ENCODE measurements at regions not wholly inside any gene's neighbourhood (a gene's known extent, or its start where the extent isn't known, plus 50 kb on each side); places are given as distances from the start of the nearest gene placed in this dataset.

DNA sequence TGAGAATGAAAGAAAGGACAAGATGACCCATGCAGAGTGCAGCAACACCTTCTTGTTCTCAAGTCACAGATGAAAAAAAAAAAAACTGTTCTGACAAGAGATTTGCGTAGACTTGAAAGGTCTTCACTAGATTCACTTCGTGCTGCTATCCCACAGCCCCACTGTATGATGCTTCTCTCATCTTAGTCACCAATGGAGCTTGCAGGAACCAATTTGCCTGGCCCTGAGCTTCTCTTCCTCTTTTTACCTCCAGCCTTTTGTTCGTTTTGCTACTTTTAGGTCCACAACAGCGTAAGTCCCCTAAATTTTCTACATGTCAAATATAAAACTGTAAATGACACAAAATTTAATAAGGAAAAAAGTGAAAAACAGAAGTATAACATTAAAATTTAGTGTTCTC lies 107.9 kb upstream of the NAP1L1 start:
- WGBS, 2 donors, result 86 to 87% methylated on average over 4 of the region's 4 CpGs

DNA sequence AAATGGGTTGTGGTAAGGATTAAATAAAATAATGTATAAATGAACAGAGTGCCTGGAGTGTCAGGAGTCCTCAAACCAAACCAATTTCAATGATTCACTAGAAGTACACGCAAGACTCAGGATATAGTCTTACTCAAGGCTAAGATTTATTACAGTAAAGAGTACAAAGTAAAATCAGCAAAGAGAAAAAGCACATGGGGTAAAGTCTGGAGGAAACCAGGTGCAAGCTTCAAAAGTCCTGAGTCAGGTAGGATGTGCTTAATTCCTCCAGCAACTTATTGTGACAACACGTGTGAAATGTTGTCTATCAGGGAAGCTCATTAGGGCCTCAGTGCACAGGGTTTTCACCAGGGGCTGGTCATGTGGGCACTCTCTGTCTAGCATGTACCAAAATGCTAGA lies 105.8 kb upstream of the NAP1L1 start:
- no peak overlapping the region for H3K27ac ChIP-seq (ENCODE audit: low read depth in 2 of 2, low read length in 1 of 2)
- no peaks in the 10 kb centered on the region for H3K36me3 ChIP-seq (ENCODE audit: control insufficient read depth in 2 of 2, insufficient read depth in 2 of 2, low read length in 1 of 2)
- H3K9me3 ChIP-seq (ENCODE audit: control insufficient read depth in 2 of 2, insufficient read depth in 1 of 2, low read depth in 1 of 2, low read length in 1 of 2), result no peaks in the 10 kb centered on the region
- no peak overlapping the region for H3K4me3 ChIP-seq (ENCODE audit: low read depth in 1 of 2, low read length in 2 of 2)
- WGBS, 2 donors, result 60 to 77% methylated on average over 2 of the region's 2 CpGs
- H3K4me1 ChIP-seq (ENCODE audit: control insufficient read depth in 2 of 2, insufficient read depth in 2 of 2, low read length in 1 of 2), result no peaks in the 10 kb centered on the region
- no peaks in the 10 kb centered on the region for H3K27me3 ChIP-seq (ENCODE audit: control insufficient read depth in 1 of 2, insufficient read depth in 2 of 2, low read length in 2 of 2)

More for the DNA sequence above, 107.9 kb upstream of the NAP1L1 start:
- Histone ChIP-seq H3K27me3 (ENCODE audit: control insufficient read depth in 1 of 2, insufficient read depth in 2 of 2, low read length in 2 of 2) (no peaks in the 10 kb centered on the region), H3K4me1 (ENCODE audit: control insufficient read depth in 2 of 2, insufficient read depth in 2 of 2, low read length in 1 of 2) (no peaks in the 10 kb centered on the region), H3K9me3 (ENCODE audit: control insufficient read depth in 2 of 2, insufficient read depth in 1 of 2, low read depth in 1 of 2, low read length in 1 of 2) (no peaks in the 10 kb centered on the region), H3K4me3 (ENCODE audit: low read depth in 1 of 2, low read length in 2 of 2) (no peak overlapping the region), H3K27ac (ENCODE audit: low read depth in 2 of 2, low read length in 1 of 2) (no peak overlapping the region), H3K36me3 (ENCODE audit: control insufficient read depth in 2 of 2, insufficient read depth in 2 of 2, low read length in 1 of 2) (no peaks in the 10 kb centered on the region)

DNA sequence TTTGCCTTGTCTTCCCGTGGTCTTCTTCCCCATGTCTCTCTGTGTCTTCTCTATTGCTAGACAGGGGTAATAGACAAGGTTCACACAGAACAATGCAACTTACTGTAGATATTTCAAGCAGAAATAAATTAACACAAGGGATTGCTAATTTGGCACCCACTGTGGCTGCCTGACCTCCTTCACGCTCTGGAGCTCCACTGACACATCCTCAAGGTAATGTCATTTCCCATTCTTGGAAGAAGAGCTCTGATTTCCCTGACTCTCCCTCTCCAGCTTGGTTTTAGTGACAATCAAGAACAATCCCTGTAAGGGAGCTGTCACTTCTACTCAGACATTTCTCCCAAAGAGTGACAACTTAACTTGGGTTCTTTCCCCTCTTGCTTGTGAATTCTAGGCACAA lies 105.4 kb upstream of the NAP1L1 start:
- no peak overlapping the region for H3K4me3 ChIP-seq (ENCODE audit: low read depth in 1 of 2, low read length in 2 of 2)
- no peak overlapping the region for H3K27ac ChIP-seq (ENCODE audit: low read depth in 2 of 2, low read length in 1 of 2)
- no peaks in the 10 kb centered on the region for H3K9me3 ChIP-seq (ENCODE audit: control insufficient read depth in 2 of 2, insufficient read depth in 1 of 2, low read depth in 1 of 2, low read length in 1 of 2)
- H3K4me1 ChIP-seq (ENCODE audit: control insufficient read depth in 2 of 2, insufficient read depth in 2 of 2, low read length in 1 of 2), result no peaks in the 10 kb centered on the region
- no peaks in the 10 kb centered on the region for H3K27me3 ChIP-seq (ENCODE audit: control insufficient read depth in 1 of 2, insufficient read depth in 2 of 2, low read length in 2 of 2)
- WGBS, 2 donors, result 84 to 89% methylated on average over 2 of the region's 2 CpGs
- no peaks in the 10 kb centered on the region for H3K36me3 ChIP-seq (ENCODE audit: control insufficient read depth in 2 of 2, insufficient read depth in 2 of 2, low read length in 1 of 2)

DNA sequence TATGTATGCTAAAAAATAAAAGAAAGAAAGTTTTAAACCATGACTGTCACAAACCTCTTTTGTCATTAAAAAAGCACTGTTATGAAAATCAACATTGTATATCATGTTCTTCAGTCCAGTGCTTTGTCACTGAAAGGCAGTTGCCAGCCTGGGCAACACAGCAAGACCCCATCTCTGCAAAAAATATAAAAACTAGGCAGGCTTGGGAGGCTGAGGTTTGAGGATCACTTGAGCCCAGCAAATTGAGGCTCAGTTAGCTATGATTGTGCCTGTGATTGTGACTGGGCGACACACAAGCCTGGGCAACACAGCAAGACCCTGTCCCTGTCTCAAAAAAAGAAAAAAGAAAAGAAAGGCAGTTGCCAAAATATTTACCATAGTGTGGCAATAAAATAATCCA lies 102.7 kb upstream of the NAP1L1 start:
- H3K4me1 ChIP-seq (ENCODE audit: control insufficient read depth in 2 of 2, insufficient read depth in 2 of 2, low read length in 1 of 2), result no peaks in the 10 kb centered on the region
- H3K27me3 ChIP-seq (ENCODE audit: control insufficient read depth in 1 of 2, insufficient read depth in 2 of 2, low read length in 2 of 2), result no peaks in the 10 kb centered on the region
- H3K36me3 ChIP-seq (ENCODE audit: control insufficient read depth in 2 of 2, insufficient read depth in 2 of 2, low read length in 1 of 2), result no peaks in the 10 kb centered on the region
- no peaks in the 10 kb centered on the region for H3K9me3 ChIP-seq (ENCODE audit: control insufficient read depth in 2 of 2, insufficient read depth in 1 of 2, low read depth in 1 of 2, low read length in 1 of 2)
- H3K4me3 ChIP-seq (ENCODE audit: low read depth in 1 of 2, low read length in 2 of 2), result no peak overlapping the region
- no peak overlapping the region for H3K27ac ChIP-seq (ENCODE audit: low read depth in 2 of 2, low read length in 1 of 2)
- WGBS, 2 donors, result 86 to 100% methylated on average over 1 of the region's 1 CpG

DNA sequence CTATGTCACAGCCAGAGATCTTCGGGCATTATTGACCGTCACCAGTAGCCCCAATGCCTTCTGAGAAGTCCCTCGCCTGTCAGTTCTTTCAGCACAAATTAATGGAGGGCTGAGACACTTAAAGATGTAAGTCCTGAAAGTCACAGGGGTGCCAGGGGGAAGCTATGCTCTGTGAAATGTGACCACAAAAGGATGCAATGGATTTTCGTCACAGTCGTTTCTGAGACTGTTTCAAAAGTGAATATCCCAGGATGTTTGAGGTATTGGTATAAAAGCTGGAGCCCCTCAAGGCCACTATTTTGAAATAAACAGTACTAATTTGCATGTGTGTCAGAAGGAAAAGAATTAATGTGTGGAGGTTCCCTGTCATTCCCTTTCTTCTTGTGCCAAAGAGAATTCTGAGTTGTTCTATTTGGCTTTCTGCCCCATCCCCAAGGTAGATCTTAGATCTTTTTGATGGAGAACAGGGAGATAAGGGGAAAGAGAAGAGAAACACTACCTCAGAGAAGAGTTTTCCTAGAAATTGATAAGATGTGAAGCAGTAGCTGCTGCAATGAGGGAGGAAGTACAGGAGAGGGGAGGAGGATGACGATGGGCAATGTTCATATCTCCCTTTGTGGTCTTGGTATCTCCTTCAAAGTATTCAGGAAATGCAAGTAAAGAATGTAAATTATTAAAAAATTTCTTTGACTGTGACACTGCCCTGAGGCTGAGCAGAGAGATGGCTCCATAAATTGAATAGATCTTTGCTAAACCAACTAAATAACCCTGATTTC lies 101.8 kb upstream of the NAP1L1 start:
- no peaks in the 10 kb centered on the region for H3K27me3 ChIP-seq (ENCODE audit: control insufficient read depth in 1 of 2, insufficient read depth in 2 of 2, low read length in 2 of 2)
- 62 to 78% methylated on average over 6 of the region's 6 CpGs for WGBS, 2 donors
- H3K4me1 ChIP-seq (ENCODE audit: control insufficient read depth in 2 of 2, insufficient read depth in 2 of 2, low read length in 1 of 2), result no peaks in the 10 kb centered on the region
- no peak overlapping the region for H3K4me3 ChIP-seq (ENCODE audit: low read depth in 1 of 2, low read length in 2 of 2)
- H3K9me3 ChIP-seq (ENCODE audit: control insufficient read depth in 2 of 2, insufficient read depth in 1 of 2, low read depth in 1 of 2, low read length in 1 of 2), result no peaks in the 10 kb centered on the region
- H3K27ac ChIP-seq (ENCODE audit: low read depth in 2 of 2, low read length in 1 of 2), result no peak overlapping the region
- H3K36me3 ChIP-seq (ENCODE audit: control insufficient read depth in 2 of 2, insufficient read depth in 2 of 2, low read length in 1 of 2), result no peaks in the 10 kb centered on the region

DNA sequence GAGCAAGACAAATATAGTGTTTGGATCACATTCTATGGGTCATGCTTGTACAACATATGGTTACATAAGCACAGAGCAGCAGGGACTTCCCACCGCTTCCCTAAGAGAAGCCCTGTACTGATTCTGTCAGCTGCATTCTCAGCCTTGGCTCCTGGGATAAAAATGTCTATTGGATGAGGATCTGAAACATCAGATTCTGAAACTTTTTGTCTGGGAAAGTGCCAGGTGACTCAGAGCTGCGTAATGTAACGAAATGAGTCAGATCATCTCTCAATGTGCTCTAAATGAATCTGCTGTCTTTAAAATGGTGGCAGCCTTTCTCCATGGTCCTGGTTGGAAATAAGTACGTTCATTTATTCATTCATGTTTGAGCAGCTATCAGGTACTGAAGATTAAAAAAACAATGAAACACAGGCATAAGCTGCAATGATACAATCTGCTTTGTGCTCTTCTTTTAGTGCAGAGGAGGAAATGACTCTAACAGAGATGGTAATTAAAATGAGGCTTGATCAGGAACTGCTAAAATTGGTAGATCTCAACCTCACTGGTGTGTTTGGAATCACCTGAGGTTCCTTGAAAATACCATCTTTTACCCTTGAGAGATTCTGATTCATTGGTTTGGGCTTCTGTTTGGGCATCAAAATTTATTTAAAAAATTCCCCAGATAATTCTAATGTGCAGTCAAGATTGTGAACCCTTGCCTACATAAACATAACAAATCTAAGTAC lies 99.1 kb upstream of the NAP1L1 start:
- H3K4me3 ChIP-seq (ENCODE audit: low read depth in 1 of 2, low read length in 2 of 2), result no peak overlapping the region
- H3K27ac ChIP-seq (ENCODE audit: low read depth in 2 of 2, low read length in 1 of 2), result no peak overlapping the region
- H3K27me3 ChIP-seq (ENCODE audit: control insufficient read depth in 1 of 2, insufficient read depth in 2 of 2, low read length in 2 of 2), result no peaks in the 10 kb centered on the region
- H3K9me3 ChIP-seq (ENCODE audit: control insufficient read depth in 2 of 2, insufficient read depth in 1 of 2, low read depth in 1 of 2, low read length in 1 of 2), result no peaks in the 10 kb centered on the region
- H3K4me1 ChIP-seq (ENCODE audit: control insufficient read depth in 2 of 2, insufficient read depth in 2 of 2, low read length in 1 of 2), result no peaks in the 10 kb centered on the region
- no peaks in the 10 kb centered on the region for H3K36me3 ChIP-seq (ENCODE audit: control insufficient read depth in 2 of 2, insufficient read depth in 2 of 2, low read length in 1 of 2)
- WGBS, 2 donors, result 20 to 32% methylated on average over 4 of the region's 4 CpGs

DNA sequence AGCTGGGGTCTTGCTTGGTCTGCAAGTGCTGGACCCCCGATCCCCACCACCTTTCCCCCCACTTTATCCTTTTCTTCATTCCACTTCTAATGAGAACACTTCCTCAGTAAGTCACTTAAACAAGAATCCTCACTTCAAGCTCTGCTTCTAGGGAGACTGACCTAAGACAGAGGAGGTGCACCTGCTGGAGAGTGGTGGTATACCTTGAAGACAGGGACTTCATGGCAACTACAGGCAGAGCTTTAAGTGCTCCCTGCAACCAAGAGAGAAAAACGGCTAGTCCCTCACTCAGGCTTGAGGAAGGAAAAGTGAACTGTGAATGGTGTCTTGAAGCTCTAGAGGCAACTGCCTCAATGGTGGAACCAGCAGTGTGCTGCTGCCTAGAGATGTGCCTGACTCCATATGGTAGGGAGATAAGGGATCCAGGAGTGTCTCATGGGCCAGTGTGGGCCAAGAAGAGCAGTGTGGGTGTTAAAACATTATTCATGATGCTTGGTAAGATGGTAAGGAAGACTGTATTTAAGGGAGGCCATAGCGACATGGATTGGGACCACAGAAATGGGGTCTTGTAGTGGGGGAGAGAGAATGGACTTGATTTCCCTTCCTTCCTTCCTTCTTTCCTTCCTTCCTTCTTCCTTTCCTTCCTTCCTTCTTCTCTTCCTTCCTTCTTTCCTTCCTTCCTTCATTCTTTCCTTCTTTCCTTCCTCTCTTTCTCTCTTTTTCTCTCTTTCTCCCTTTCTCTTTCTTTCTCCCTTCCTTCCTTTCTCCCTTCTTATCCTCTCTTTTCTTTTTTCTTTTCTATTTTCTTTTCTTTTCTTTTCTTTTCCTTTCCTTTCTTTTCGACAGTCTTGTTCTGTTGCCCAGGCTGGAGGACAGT lies 96.2 kb upstream of the NAP1L1 start:
- WGBS, 2 donors, result 91 to 95% methylated on average over 4 of the region's 4 CpGs
- H3K36me3 ChIP-seq (ENCODE audit: control insufficient read depth in 2 of 2, insufficient read depth in 2 of 2, low read length in 1 of 2), result no peaks in the 10 kb centered on the region
- H3K4me3 ChIP-seq (ENCODE audit: low read depth in 1 of 2, low read length in 2 of 2), result no peak overlapping the region

DNA sequence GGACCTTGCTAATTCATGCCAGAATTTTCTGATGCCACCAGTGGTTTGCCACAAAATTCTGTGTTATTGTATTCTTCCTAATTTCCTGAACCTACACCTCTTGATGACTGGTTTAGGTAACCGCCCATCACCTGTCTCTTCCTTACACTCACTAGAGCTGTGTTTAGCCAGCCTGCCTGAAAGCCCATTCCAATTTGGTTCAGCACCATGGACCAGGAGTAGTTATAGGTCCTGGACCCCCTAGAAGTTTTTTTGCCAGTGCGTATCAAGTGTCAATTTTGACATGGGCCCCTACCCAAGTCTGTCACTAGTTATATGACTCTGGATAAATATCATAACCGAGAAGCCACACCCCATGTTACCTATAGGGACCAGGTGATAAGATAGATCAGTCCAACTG lies 94.0 kb upstream of the NAP1L1 start:
- Histone ChIP-seq H3K27ac (ENCODE audit: low read depth in 2 of 2, low read length in 1 of 2) (no peak overlapping the region), H3K4me3 (ENCODE audit: low read depth in 1 of 2, low read length in 2 of 2) (no peak overlapping the region), H3K36me3 (ENCODE audit: control insufficient read depth in 2 of 2, insufficient read depth in 2 of 2, low read length in 1 of 2) (no peaks in the 10 kb centered on the region), H3K27me3 (ENCODE audit: control insufficient read depth in 1 of 2, insufficient read depth in 2 of 2, low read length in 2 of 2) (peaks cover 0 to 2% of the 10 kb centered on the region in 2 donors), H3K9me3 (ENCODE audit: control insufficient read depth in 2 of 2, insufficient read depth in 1 of 2, low read depth in 1 of 2, low read length in 1 of 2) (no peaks in the 10 kb centered on the region), H3K4me1 (ENCODE audit: control insufficient read depth in 2 of 2, insufficient read depth in 2 of 2, low read length in 1 of 2) (no peaks in the 10 kb centered on the region)
- WGBS, 2 donors, result 86 to 92% methylated on average over 3 of the region's 3 CpGs

More for the DNA sequence above, 96.2 kb upstream of the NAP1L1 start:
- Histone ChIP-seq H3K27me3 (ENCODE audit: control insufficient read depth in 1 of 2, insufficient read depth in 2 of 2, low read length in 2 of 2) (peaks cover 0 to 2% of the 10 kb centered on the region in 2 donors), H3K4me1 (ENCODE audit: control insufficient read depth in 2 of 2, insufficient read depth in 2 of 2, low read length in 1 of 2) (no peaks in the 10 kb centered on the region), H3K9me3 (ENCODE audit: control insufficient read depth in 2 of 2, insufficient read depth in 1 of 2, low read depth in 1 of 2, low read length in 1 of 2) (no peaks in the 10 kb centered on the region), H3K27ac (ENCODE audit: low read depth in 2 of 2, low read length in 1 of 2) (no peak overlapping the region)

DNA sequence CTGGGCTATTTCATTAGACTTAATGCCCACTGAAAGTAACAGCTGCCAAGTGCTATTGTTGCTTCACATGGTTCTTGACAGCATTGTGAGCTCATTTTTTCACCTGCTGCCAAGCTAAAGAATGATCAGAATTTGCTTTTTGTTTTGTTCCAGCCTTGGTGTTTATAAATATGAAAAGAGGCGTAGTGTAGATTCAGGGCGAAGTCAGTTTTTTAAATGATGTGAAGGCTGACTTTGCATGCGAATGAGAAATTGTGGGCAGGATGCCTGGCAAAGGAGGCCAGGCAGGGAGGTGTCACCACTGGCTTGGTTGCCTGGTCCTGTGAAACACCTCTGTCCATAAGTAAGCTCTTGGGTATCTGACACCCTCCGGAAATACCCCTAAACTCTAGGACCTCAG lies 93.3 kb upstream of the NAP1L1 start:
- H3K4me1 ChIP-seq (ENCODE audit: control insufficient read depth in 2 of 2, insufficient read depth in 2 of 2, low read length in 1 of 2), result no peaks in the 10 kb centered on the region
- no peaks in the 10 kb centered on the region for H3K9me3 ChIP-seq (ENCODE audit: control insufficient read depth in 2 of 2, insufficient read depth in 1 of 2, low read depth in 1 of 2, low read length in 1 of 2)
- peaks cover 0 to 2% of the 10 kb centered on the region in 2 donors for H3K27me3 ChIP-seq (ENCODE audit: control insufficient read depth in 1 of 2, insufficient read depth in 2 of 2, low read length in 2 of 2)
- H3K36me3 ChIP-seq (ENCODE audit: control insufficient read depth in 2 of 2, insufficient read depth in 2 of 2, low read length in 1 of 2), result no peaks in the 10 kb centered on the region
- H3K27ac ChIP-seq (ENCODE audit: low read depth in 2 of 2, low read length in 1 of 2), result no peak overlapping the region
- WGBS, 2 donors, result 93 to 94% methylated on average over 4 of the region's 4 CpGs
- H3K4me3 ChIP-seq (ENCODE audit: low read depth in 1 of 2, low read length in 2 of 2), result no peak overlapping the region
